H1 (cell line): ENCODE measurements at regions not wholly inside any gene's neighbourhood (a gene's known extent, or its start where the extent isn't known, plus 50 kb on each side); places are given as distances from the start of the nearest gene placed in this dataset.
A peak's percentile ranks its signal among the peaks of the same experiment; 100 is the strongest.

Experiments used
- CTCF ChIA-PET: fragments of 300-600 bp; sonication (Branson Sonifier 250); formaldehyde crosslinking; loops from one replicate; lab custom pipeline; 2021; ENCODE audit not compliant: partially characterized antibody; lab: Charles Lee
- POLR2A ChIA-PET: fragments of 300-600 bp; sonication (Branson Sonifier 250); formaldehyde crosslinking; loops from one replicate; lab custom pipeline; 2021; ENCODE audit warnings: inconsistent platforms; ENCODE audit not compliant: partially characterized antibody; lab: Charles Lee
- DNase-seq, 2 experiments: peaks; one replicate each; pipeline versions ENCODE4 v3.0.0 to v3.0.0-alpha.2; 2010 to 2022; ENCODE audit warnings: low spot score in 2 of 2, low read depth in 1 of 2, mixed read lengths in 1 of 2
- FAIRE-seq: peaks from 2 replicates; lab custom pipeline; 2011; peaks lifted over from hg19 to GRCh38; lab: Jason Lieb, UNC
- H2AFZ ChIP-seq: 2 replicates; pipeline ENCODE4 v1.8.1; 2012; ENCODE audit warnings: low read length, inconsistent platforms
- H2AK5ac ChIP-seq: 2 replicates; pipeline ENCODE4 v1.6.1; 2013; ENCODE audit warnings: low read depth, low read length
- H2BK120ac ChIP-seq: replicated peaks from 2 replicates; pipeline ENCODE3; 2013; ENCODE audit warnings: low read depth, low read length, inconsistent platforms
- H2BK12ac ChIP-seq: 2 replicates; pipeline ENCODE4 v1.6.1; 2013; ENCODE audit warnings: low read depth, low read length
- H2BK15ac ChIP-seq: 2 replicates; pipeline ENCODE4 v1.6.1; 2013; ENCODE audit warnings: low read length
- H2BK20ac ChIP-seq: 2 replicates; pipeline ENCODE4 v1.6.1; 2013; ENCODE audit warnings: low read length
- H2BK5ac ChIP-seq: 2 replicates; pipeline ENCODE4 v1.6.1; 2013; ENCODE audit warnings: low read depth, low read length
- H3K14ac ChIP-seq: 2 replicates; pipeline ENCODE4 v1.6.1; 2013; ENCODE audit warnings: inconsistent platforms; ENCODE audit not compliant: insufficient read length
- H3K18ac ChIP-seq: 2 replicates; pipeline ENCODE4 v1.6.1; 2013; ENCODE audit warnings: low read length; ENCODE audit errors: extremely low read depth
- H3K23ac ChIP-seq: 2 replicates; pipeline ENCODE4 v1.6.1; 2013; ENCODE audit warnings: inconsistent platforms; ENCODE audit not compliant: insufficient read length
- H3K23me2 ChIP-seq: 2 replicates; pipeline ENCODE4 v1.6.1; 2013; ENCODE audit warnings: low read depth, low read length
- H3K27ac ChIP-seq: 2 replicates; pipeline ENCODE4 v1.6.1; 2011; ENCODE audit warnings: low read depth, low read length, inconsistent platforms
- H3K27me3 ChIP-seq, 4 experiments: replicated peaks in 1 of 4; 1 replicate in 1 of 4; 2 replicates in 3 of 4; pipeline versions ENCODE4 v1.6.1 to v1.8.1; 2011 to 2013; ENCODE audit warnings: low read length in 3 of 4, mild to moderate bottlenecking in 3 of 4, inconsistent platforms in 2 of 4, mixed read lengths in 2 of 4, moderate library complexity in 1 of 4; ENCODE audit not compliant: control insufficient read depth in 3 of 4, insufficient read depth in 3 of 4; ENCODE audit errors: extremely low read depth in 1 of 4
- H3K36me3 ChIP-seq, 4 experiments: 2 replicates each; pipeline versions ENCODE4 v1.6.1 to v1.8.1; 2011 to 2013; ENCODE audit warnings: mild to moderate bottlenecking in 4 of 4, low read length in 3 of 4, moderate library complexity in 2 of 4, control low read depth in 1 of 4, inconsistent platforms in 1 of 4; ENCODE audit not compliant: insufficient read depth in 4 of 4, control insufficient read depth in 2 of 4
- H3K4ac ChIP-seq: replicated peaks from 2 replicates; pipeline ENCODE3; 2013; ENCODE audit warnings: low read length, low read depth, mixed read lengths, inconsistent platforms; ENCODE audit not compliant: insufficient read length
- H3K4me1 ChIP-seq, 4 experiments: replicated peaks in 1 of 4; 1 replicate in 1 of 4; 2 replicates in 3 of 4; pipeline versions ENCODE4 v1.6.1 to v1.8.1; 2011 to 2013; ENCODE audit warnings: low read length in 3 of 4, inconsistent platforms in 2 of 4, mixed read lengths in 1 of 4; ENCODE audit not compliant: insufficient read depth in 4 of 4, control insufficient read depth in 3 of 4
- H3K4me2 ChIP-seq, 2 experiments: 2 replicates each; pipeline versions ENCODE4 v1.6.1 to v1.8.1; 2011 to 2013; ENCODE audit warnings: low read depth in 2 of 2, low read length in 2 of 2, control low read depth in 1 of 2, inconsistent platforms in 1 of 2, mild to moderate bottlenecking in 1 of 2; ENCODE audit not compliant: insufficient read depth in 1 of 2
- H3K4me3 ChIP-seq, 4 experiments: fragments of 200-600, 300-600 bp in 1 of 4; sonication (generic), shearing (Covaris generic), sonication (Bioruptor Twin) in 1 of 4; 2 replicates each; pipeline versions ENCODE4 v1.5.1 to v1.8.1; 2011 to 2016; ENCODE audit warnings: low read length in 4 of 4, low read depth in 3 of 4, control low read depth in 2 of 4, inconsistent platforms in 2 of 4, mild to moderate bottlenecking in 2 of 4, mixed read lengths in 1 of 4, moderate library complexity in 1 of 4; ENCODE audit not compliant: insufficient read depth in 2 of 4; ENCODE audit errors: extremely low read depth in 1 of 4
- H3K56ac ChIP-seq: replicated peaks from 2 replicates; pipeline ENCODE3; 2013; ENCODE audit warnings: low read depth, mild to moderate bottlenecking, mixed read lengths, low read length, inconsistent platforms; ENCODE audit not compliant: insufficient read length
- H3K79me1 ChIP-seq: 2 replicates; pipeline ENCODE4 v1.6.1; 2013; ENCODE audit warnings: low read depth, low read length, control low read depth
- H3K79me2 ChIP-seq, 2 experiments: 2 replicates each; pipeline versions ENCODE4 v1.6.1 to v1.8.1; 2012 to 2013; ENCODE audit warnings: low read length in 2 of 2, mild to moderate bottlenecking in 2 of 2, inconsistent platforms in 1 of 2; ENCODE audit not compliant: insufficient read depth in 2 of 2, control insufficient read depth in 1 of 2
- H3K9ac ChIP-seq, 4 experiments: replicated peaks in 1 of 4; 1 replicate in 1 of 4; 2 replicates in 3 of 4; pipeline versions ENCODE4 v1.6.1 to v1.8.1; 2011 to 2013; ENCODE audit warnings: low read depth in 3 of 4, low read length in 3 of 4, control low read depth in 2 of 4, mild to moderate bottlenecking in 2 of 4, moderate library complexity in 2 of 4, inconsistent platforms in 1 of 4; ENCODE audit errors: extremely low read depth in 1 of 4
- H3K9me3 ChIP-seq, 2 experiments: 2 replicates each; pipeline versions ENCODE4 v1.6.1 to v1.8.1; 2012 to 2013; ENCODE audit warnings: mild to moderate bottlenecking in 2 of 2, moderate library complexity in 2 of 2, control low read depth in 1 of 2, inconsistent platforms in 1 of 2, low read depth in 1 of 2, low read length in 1 of 2, mixed read lengths in 1 of 2; ENCODE audit not compliant: insufficient read depth in 2 of 2
- H4K20me1 ChIP-seq, 2 experiments: replicated peaks in 1 of 2; 2 replicates each; pipeline versions ENCODE3 to v1.8.1; 2011 to 2013; ENCODE audit warnings: inconsistent platforms in 2 of 2, low read length in 2 of 2, mild to moderate bottlenecking in 1 of 2; ENCODE audit not compliant: insufficient read depth in 2 of 2, control insufficient read depth in 1 of 2
- H4K5ac ChIP-seq: 2 replicates; pipeline ENCODE4 v1.6.1; 2013; ENCODE audit warnings: low read length, low read depth, mixed read lengths, inconsistent platforms; ENCODE audit not compliant: insufficient read length
- H4K8ac ChIP-seq: 2 replicates; pipeline ENCODE4 v1.8.0; 2013; ENCODE audit warnings: mild to moderate bottlenecking, moderate library complexity, low read length, inconsistent platforms; ENCODE audit not compliant: insufficient read depth; ENCODE audit errors: extremely low read depth
- H4K91ac ChIP-seq: replicated peaks from 2 replicates; pipeline ENCODE3; 2013; ENCODE audit warnings: low read length, mixed read lengths, inconsistent platforms; ENCODE audit not compliant: insufficient read length
- ATF3 ChIP-seq: IDR thresholded peaks from 2 replicates; pipeline ENCODE4 v1.6.1; 2011; ENCODE audit warnings: low read depth, mild to moderate bottlenecking, low read length; ENCODE audit not compliant: insufficient read depth
- CBX8 ChIP-seq: fragments of 300-800, 300-1000 bp; sonication (generic); IDR thresholded peaks from 2 replicates; pipeline ENCODE4 v1.7.1; 2016; ENCODE audit warnings: low read depth, low read length, borderline replicate concordance
- KDM1A ChIP-seq: fragments of 200-600, 300-600 bp; sonication (generic); IDR thresholded peaks from 2 replicates; pipeline ENCODE4 v1.7.1; 2016; ENCODE audit warnings: mild to moderate bottlenecking, low read length, borderline replicate concordance
- KDM5A ChIP-seq: fragments of 200-600 bp; IDR thresholded peaks from 2 replicates; pipeline ENCODE4 v1.7.1; 2012; ENCODE audit warnings: mild to moderate bottlenecking, low read length, inconsistent platforms, mixed read lengths
- MAX ChIP-seq: IDR thresholded peaks from 2 replicates; pipeline ENCODE4 v1.6.1; 2012; ENCODE audit warnings: inconsistent platforms
- NRF1 ChIP-seq: IDR thresholded peaks from 2 replicates; pipeline ENCODE4 v1.6.1; 2011; ENCODE audit warnings: mild to moderate bottlenecking, low read depth, low read length, improper control_type of control experiment
- POLR2AphosphoS5 ChIP-seq: IDR thresholded peaks from 2 replicates; pipeline ENCODE4 v1.6.1; 2011; ENCODE audit warnings: low read depth, low read length
- RNF2 ChIP-seq: fragments of 200-900, 300-1000 bp; sonication (generic); IDR thresholded peaks from 2 replicates; pipeline ENCODE4 v1.7.1; 2016; ENCODE audit warnings: borderline replicate concordance, low read depth, mild to moderate bottlenecking, antibody characterized with exemption, low read length; ENCODE audit not compliant: poor library complexity, severe bottlenecking; ENCODE audit errors: missing control alignments
- RXRA ChIP-seq: IDR thresholded peaks from 2 replicates; pipeline ENCODE4 v1.6.1; 2011; ENCODE audit warnings: low read depth, mild to moderate bottlenecking, low read length, moderate library complexity; ENCODE audit not compliant: insufficient read depth
- SIN3A ChIP-seq, 2 experiments: IDR thresholded peaks in 1 of 2; conservative IDR thresholded peaks in 1 of 2; 2 replicates each; pipeline ENCODE4 v1.6.1; 2011 to 2012; ENCODE audit warnings: low read length in 2 of 2, improper control_type of control experiment in 1 of 2, low read depth in 1 of 2, mild to moderate bottlenecking in 1 of 2
- SIX5 ChIP-seq: IDR thresholded peaks from 2 replicates; pipeline ENCODE4 v1.6.1; 2011; ENCODE audit warnings: mild to moderate bottlenecking, low read depth, low read length
- SP4 ChIP-seq: IDR thresholded peaks from 2 replicates; pipeline ENCODE4 v1.6.1; 2012; ENCODE audit warnings: low read length, inconsistent platforms
- SRF ChIP-seq: IDR thresholded peaks from 2 replicates; pipeline ENCODE4 v1.6.1; 2011; ENCODE audit warnings: mild to moderate bottlenecking, low read depth, low read length, moderate library complexity
- WGBS, 2 experiments: shearing (Covaris generic) in 1 of 2; methylation state at CpG; one replicate each; pipeline versions ENCODE4 v1.1.6 to v1.1.7; 2013 to 2015; ENCODE audit warnings: low lambda C conversion rate in 2 of 2, mixed read lengths in 2 of 2, inconsistent platforms in 1 of 2, low coverage in 1 of 2, missing lambda C conversion rate in 1 of 2; ENCODE audit not compliant: insufficient replicate concordance in 2 of 2, insufficient coverage in 1 of 2, insufficient read length in 1 of 2; ENCODE audit errors: extremely low coverage in 1 of 2, missing lambda C conversion rate in 1 of 2; 5-methylcytosine and 5-hydroxymethylcytosine counted together

GRCh38 chr1:69244211-69244610 is 323.5 kb upstream of the LRRC7 start:
- Histone ChIP-seq H3K4me1 (peaks cover 0 to 7% (median 5%) of the 10 kb centered on the region in 4 experiments; a peak in 4 of 7 replicates), H3K23ac (no peak overlapping the region), H3K14ac (no peak overlapping the region), H2BK120ac (no peak overlapping the region), H3K23me2 (no peaks in the 10 kb centered on the region), H4K5ac (no peak overlapping the region), H4K91ac (no peak overlapping the region), H3K27me3 (peaks cover 0 to 10% (median 6%) of the 10 kb centered on the region in 4 experiments; a peak in 4 of 7 replicates), H4K8ac (no peak overlapping the region), H3K9ac (no peak overlapping the region), H3K27ac (no peak overlapping the region), H2BK5ac (no peak overlapping the region), H3K4me3 (no peak overlapping the region), H3K36me3 (no peaks in the 10 kb centered on the region), H2BK15ac (no peak overlapping the region), H3K56ac (no peak overlapping the region), H3K79me1 (no peaks in the 10 kb centered on the region), H3K4ac (no peak overlapping the region), H2BK12ac (no peak overlapping the region), H3K9me3 (no peaks in the 10 kb centered on the region), H4K20me1 (no peaks in the 10 kb centered on the region), H2AK5ac (no peak overlapping the region), H3K4me2 (peak overlapping the region; percentile 12 to 18; a peak in 3 of 4 replicates), H2BK20ac (no peak overlapping the region), H3K18ac (no peak overlapping the region), H3K79me2 (no peaks in the 10 kb centered on the region), H2AFZ (no peak overlapping the region)
- DNase-seq: peak; percentile 36 to 51
- POLR2A ChIA-PET: no interaction called here
- CTCF ChIA-PET: interaction anchor here (0.6 to 1.2 kb wide), 4 partner anchors 10 to 1624 kb away, joined by 3 to 5 read pairs (median 4); no protein-coding TSS in a partner anchor
- peak; percentile 86 for FAIRE-seq
- 0% methylated on average over 1 of the region's 1 CpG; no CpG with 5 or more reads in 1 of the 2 experiments for WGBS, 2 experiments
- TF ChIP-seq SRF (no peak), CBX8 (no peak), ATF3 (no peak), RNF2 (no peak), SIN3A (conservative IDR thresholded peaks at IDR 0.05 in 1 of 2, IDR thresholded peaks at IDR 0.05 in 1 of 2; ENCODE audit: low read depth in 1 of 2, low read length in 2 of 2) (no peak), KDM5A (no peak), SIX5 (no peak), POLR2AphosphoS5 (no peak), KDM1A (no peak), NRF1 (no peak), RXRA (0 out of 2 replicates have a peak, but pooled peaks have one; percentile 12), SP4 (no peak), MAX (no peak)
